Upper lobe of left lung (tissue), 4 donors: ENCODE measurements at regions not wholly inside any gene's neighbourhood (a gene's known extent, or its start where the extent isn't known, plus 50 kb on each side); places are given as distances from the start of the nearest gene placed in this dataset.

ENCODE experiments used
- CTCF ChIP-seq, 6 experiments: fragments of 450-650 bp in 4 of 6; fragments of 200-600 bp in 2 of 6; sonication (generic) in 2 of 6; IDR thresholded peaks; one replicate each; pipeline ENCODE4 v1.5.1; 2016 to 2019; ENCODE audit warnings: antibody characterized with exemption in 6 of 6
- EP300 ChIP-seq, 4 donors: sonication (generic); formaldehyde crosslinking; IDR thresholded peaks; one replicate each; pipeline ENCODE4 v1.5.1; 2017; ENCODE audit warnings: antibody characterized with exemption in 4 of 4, control low read depth in 2 of 4

- TF ChIP-seq EP300 (IDR thresholded peaks at IDR 0.05): no peak
- TF ChIP-seq CTCF (IDR thresholded peaks at IDR 0.05): no peak
These were observed 198.7 kb upstream of the IVNS1ABP start for GRCh38 chr1:185515696-185516095.
